ENCODE measurements at regions not wholly inside any gene's neighbourhood (a gene's known extent, or its start where the extent isn't known, plus 50 kb on each side); places are given as distances from the start of the nearest gene placed in this dataset.

GRCh38 chr2:123128951-123129350, 896.1 kb upstream of the CNTNAP5 start:
- Histone ChIP-seq H3K4me3 (ENCODE audit: low read depth, low read length) (no peak overlapping the region), H3K36me3 (ENCODE audit: control insufficient read depth, insufficient read depth, low read length) (no peaks in the 10 kb centered on the region), H3K27me3 (ENCODE audit: control insufficient read depth, insufficient read depth, low read length) (no peaks in the 10 kb centered on the region)
- DNase-seq (ENCODE audit: low read depth) (no peak), FAIRE-seq (no peak)
- TF ChIP-seq CTCF (IDR thresholded peaks at IDR 0.05; ENCODE audit: insufficient read depth, low read length, severe bottlenecking): no peak

- Histone ChIP-seq H3K4me3 (ENCODE audit: low read depth, low read length) (no peak overlapping the region), H3K36me3 (ENCODE audit: control insufficient read depth, insufficient read depth, low read length) (no peaks in the 10 kb centered on the region), H3K27me3 (ENCODE audit: control insufficient read depth, insufficient read depth, low read length) (no peaks in the 10 kb centered on the region)
- TF ChIP-seq CTCF (IDR thresholded peaks at IDR 0.05; ENCODE audit: insufficient read depth, low read length, severe bottlenecking): no peak
- FAIRE-seq (no peak), DNase-seq (ENCODE audit: low read depth) (no peak)
Measured at GRCh38 chr2:123136419-123136818, 888.7 kb upstream of the CNTNAP5 start.

GRCh38 chr2:123144082-123144481, 881.0 kb upstream of the CNTNAP5 start:
- Histone ChIP-seq H3K4me3 (ENCODE audit: low read depth, low read length) (no peak overlapping the region), H3K36me3 (ENCODE audit: control insufficient read depth, insufficient read depth, low read length) (no peaks in the 10 kb centered on the region), H3K27me3 (ENCODE audit: control insufficient read depth, insufficient read depth, low read length) (no peaks in the 10 kb centered on the region)
- FAIRE-seq: no peak
- DNase-seq (ENCODE audit: low read depth): no peak
- no peak for TF ChIP-seq CTCF (IDR thresholded peaks at IDR 0.05; ENCODE audit: insufficient read depth, low read length, severe bottlenecking)

GRCh38 chr2:123153041-123153440, 872.0 kb upstream of the CNTNAP5 start:
- Histone ChIP-seq H3K36me3 (ENCODE audit: control insufficient read depth, insufficient read depth, low read length) (no peaks in the 10 kb centered on the region), H3K4me3 (ENCODE audit: low read depth, low read length) (no peak overlapping the region), H3K27me3 (ENCODE audit: control insufficient read depth, insufficient read depth, low read length) (no peaks in the 10 kb centered on the region)
- no peak for TF ChIP-seq CTCF (IDR thresholded peaks at IDR 0.05; ENCODE audit: insufficient read depth, low read length, severe bottlenecking)
- FAIRE-seq (no peak), DNase-seq (ENCODE audit: low read depth) (peak; percentile 36)

- H3K27me3 ChIP-seq (ENCODE audit: control insufficient read depth, insufficient read depth, low read length): no peaks in the 10 kb centered on the region
- no peak overlapping the region for H3K4me3 ChIP-seq (ENCODE audit: low read depth, low read length)
- no peak for TF ChIP-seq CTCF (IDR thresholded peaks at IDR 0.05; ENCODE audit: insufficient read depth, low read length, severe bottlenecking)
- FAIRE-seq: no peak
- DNase-seq (ENCODE audit: low read depth): no peak
- no peaks in the 10 kb centered on the region for H3K36me3 ChIP-seq (ENCODE audit: control insufficient read depth, insufficient read depth, low read length)
Measured at GRCh38 chr2:123154195-123154594, 870.9 kb upstream of the CNTNAP5 start.

- Histone ChIP-seq H3K4me3 (ENCODE audit: low read depth, low read length) (no peak overlapping the region), H3K27me3 (ENCODE audit: control insufficient read depth, insufficient read depth, low read length) (no peaks in the 10 kb centered on the region), H3K36me3 (ENCODE audit: control insufficient read depth, insufficient read depth, low read length) (no peaks in the 10 kb centered on the region)
- DNase-seq (ENCODE audit: low read depth) (no peak), FAIRE-seq (no peak)
- no peak for TF ChIP-seq CTCF (IDR thresholded peaks at IDR 0.05; ENCODE audit: insufficient read depth, low read length, severe bottlenecking)
Measured at GRCh38 chr2:123157016-123157415, 868.1 kb upstream of the CNTNAP5 start.

All from bronchial epithelial cell (primary cell).